GM10266 (cell line): ENCODE measurements at regions not wholly inside any gene's neighbourhood (a gene's known extent, or its start where the extent isn't known, plus 50 kb on each side); places are given as distances from the start of the nearest gene placed in this dataset.
A peak's percentile ranks its signal among the peaks of the same experiment; 100 is the strongest.
"Not testable (repeated sequence)": the region's sequence is repeated elsewhere in the genome, so short reads cannot be mapped to it uniquely, and the experiment has no call there.

Experiments
- DNase-seq: peaks from one replicate; pipeline ENCODE4 v3.0.0; 2012; ENCODE audit errors: extremely low spot score
- TF ChIP-seq, protein P1 (sequence below): IDR thresholded peaks from 2 replicates; pipeline ENCODE4 v1.5.1; 2012; ENCODE audit warnings: mild to moderate bottlenecking, low read depth; ENCODE audit not compliant: control insufficient read depth, insufficient read depth; ENCODE audit errors: missing control alignments

DNA sequence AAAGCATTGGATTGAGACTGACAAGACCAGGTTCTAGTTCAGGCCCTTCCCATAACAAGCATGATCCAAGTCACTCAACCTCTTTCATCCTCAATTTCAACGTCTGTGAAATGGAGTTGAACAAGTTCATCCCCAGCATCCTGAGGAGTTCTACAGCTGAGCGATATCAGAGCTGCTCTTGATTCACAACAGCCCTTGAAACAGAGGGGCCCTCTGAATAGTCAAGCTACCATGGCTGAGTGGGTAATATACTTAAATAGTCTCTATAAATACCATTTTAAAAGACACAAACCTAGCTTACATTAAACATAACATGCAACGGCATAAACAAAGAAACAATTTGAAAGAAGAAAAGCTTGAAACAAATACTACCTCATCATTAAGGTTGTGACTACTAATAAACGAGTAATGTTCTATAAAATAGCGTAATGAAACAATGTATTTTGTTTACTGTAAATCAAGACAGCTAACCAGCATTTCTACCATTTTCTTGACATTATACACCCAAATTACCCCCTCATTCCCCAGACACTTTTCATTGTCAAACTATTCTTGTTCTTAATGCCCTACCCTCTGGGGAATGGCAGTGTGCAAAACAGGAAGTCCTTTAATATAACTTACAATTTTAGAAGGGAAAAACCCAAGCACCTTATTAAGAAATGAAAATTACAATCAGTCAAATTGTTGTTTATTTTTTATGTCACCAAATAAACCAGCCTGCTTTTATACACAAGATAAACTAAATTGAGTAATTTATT, 202.3 kb downstream of the PARM1 start:
- TF ChIP-seq, protein P1, sequence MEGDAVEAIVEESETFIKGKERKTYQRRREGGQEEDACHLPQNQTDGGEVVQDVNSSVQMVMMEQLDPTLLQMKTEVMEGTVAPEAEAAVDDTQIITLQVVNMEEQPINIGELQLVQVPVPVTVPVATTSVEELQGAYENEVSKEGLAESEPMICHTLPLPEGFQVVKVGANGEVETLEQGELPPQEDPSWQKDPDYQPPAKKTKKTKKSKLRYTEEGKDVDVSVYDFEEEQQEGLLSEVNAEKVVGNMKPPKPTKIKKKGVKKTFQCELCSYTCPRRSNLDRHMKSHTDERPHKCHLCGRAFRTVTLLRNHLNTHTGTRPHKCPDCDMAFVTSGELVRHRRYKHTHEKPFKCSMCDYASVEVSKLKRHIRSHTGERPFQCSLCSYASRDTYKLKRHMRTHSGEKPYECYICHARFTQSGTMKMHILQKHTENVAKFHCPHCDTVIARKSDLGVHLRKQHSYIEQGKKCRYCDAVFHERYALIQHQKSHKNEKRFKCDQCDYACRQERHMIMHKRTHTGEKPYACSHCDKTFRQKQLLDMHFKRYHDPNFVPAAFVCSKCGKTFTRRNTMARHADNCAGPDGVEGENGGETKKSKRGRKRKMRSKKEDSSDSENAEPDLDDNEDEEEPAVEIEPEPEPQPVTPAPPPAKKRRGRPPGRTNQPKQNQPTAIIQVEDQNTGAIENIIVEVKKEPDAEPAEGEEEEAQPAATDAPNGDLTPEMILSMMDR = no peak
- peak; percentile 42 for DNase-seq

DNA sequence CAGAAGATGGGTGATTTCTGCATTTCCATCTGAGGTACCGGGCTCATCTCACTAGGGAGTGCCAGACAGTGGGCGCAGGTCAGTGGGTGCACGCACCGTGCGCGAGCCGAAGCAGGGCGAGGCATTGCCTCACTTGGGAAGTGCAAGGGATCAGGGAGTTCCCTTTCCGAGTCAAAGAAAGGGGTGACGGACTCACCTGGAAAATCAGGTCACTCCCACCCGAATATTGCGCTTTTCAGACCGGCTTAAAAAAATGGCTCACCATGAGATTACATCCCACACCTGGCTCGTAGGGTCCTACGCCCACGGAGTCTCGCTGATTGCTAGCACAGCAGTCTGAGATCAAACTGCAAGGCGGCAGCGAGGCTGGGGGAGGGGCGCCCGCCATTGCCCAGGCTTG, 194.0 kb downstream of the PARM1 start:
- DNase-seq = not testable (repeated sequence)

DNA sequence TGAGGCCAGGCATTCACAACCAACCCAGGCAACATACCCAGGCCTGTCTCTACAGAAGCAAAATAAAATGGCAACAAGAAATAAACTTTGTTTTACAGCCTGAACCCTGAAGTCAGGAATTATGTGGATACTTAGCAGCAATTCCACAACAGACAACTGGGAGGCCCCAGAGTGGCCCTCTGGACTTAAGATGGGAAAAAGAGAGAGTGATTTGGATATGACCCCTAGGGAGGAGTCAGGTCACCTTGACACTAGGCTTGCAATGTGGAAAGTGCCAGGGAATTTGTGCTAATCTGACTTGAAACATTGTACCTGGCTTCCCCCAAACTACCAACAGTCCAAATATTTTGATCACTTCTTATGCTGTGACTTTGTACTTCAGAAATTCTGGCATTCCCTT, 193.1 kb downstream of the PARM1 start:
- no peak for DNase-seq
- TF ChIP-seq, protein P1 = no peak

DNA sequence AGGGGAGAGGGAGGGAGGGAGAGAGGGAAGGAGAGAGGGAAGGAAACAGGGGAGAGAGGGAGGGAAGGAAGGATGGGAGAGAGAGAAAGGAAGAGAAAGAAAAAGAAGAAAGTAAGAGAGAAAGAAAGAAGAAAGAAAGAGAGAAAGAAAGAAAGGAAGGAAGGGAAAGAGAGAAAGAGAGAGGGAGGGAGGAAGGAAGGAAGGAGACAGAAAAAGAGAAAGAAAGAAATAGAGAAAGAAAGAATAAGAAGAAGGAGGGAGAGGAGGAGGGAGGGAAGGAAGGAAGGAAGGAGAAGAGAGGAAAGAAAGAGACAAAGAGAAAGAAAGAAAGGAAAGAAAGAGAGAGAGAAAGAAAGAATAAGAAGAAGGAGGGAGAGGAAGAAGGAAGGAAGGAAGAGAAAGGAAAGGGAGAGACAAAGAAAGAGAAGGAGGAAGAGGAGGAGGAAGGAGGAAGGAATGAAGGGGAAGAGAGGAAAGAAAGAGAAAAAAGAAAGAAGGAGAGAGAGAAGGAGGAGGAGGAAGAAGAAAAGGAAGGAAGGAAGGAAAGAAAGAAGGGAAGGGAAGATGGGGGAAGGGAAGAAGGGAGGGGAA, 189.6 kb downstream of the PARM1 start:
- TF ChIP-seq, protein P1 = no peak
- no peak for DNase-seq

DNA sequence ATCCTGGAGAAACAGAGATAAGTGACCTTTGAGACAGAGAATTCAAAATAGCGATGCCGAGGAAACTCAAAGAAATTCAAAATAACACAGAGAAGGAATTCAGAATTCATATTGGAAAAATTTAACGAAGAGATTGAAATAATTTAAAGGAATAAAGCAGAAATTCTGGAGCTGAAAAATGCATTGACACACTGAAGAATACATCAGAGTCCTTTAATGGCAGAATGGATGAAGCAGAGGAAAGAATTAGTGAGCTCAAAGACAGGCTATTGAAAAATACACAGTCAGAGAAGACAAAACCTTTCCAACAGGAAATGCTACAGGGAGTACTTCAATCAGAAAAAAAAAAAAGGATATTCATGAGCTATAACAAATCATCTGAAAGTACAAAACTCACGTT, 185.8 kb downstream of the PARM1 start:
- no peak for DNase-seq
- TF ChIP-seq, protein P1 = no peak

DNA sequence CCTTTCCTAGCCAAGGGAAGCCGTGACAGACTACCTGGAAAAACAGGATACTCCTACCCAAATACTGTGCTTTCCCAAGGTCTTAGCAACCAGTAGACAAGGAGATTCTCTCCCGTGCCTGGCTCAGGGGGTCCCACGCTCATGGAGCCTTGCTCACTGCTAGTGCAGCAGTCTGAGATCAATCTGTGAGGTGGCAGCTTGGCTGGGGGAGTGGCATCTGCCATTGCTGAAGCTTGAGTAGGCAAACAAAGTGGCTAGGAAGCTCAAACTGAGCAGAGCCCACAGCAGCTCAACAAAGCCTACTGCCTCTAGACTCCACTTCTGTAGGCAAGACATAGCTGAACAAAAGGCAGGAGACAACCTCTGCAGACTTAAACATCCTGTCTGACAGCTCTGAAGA, 177.1 kb downstream of the PARM1 start:
- TF ChIP-seq, protein P1 = no peak
- no peak for DNase-seq

DNA sequence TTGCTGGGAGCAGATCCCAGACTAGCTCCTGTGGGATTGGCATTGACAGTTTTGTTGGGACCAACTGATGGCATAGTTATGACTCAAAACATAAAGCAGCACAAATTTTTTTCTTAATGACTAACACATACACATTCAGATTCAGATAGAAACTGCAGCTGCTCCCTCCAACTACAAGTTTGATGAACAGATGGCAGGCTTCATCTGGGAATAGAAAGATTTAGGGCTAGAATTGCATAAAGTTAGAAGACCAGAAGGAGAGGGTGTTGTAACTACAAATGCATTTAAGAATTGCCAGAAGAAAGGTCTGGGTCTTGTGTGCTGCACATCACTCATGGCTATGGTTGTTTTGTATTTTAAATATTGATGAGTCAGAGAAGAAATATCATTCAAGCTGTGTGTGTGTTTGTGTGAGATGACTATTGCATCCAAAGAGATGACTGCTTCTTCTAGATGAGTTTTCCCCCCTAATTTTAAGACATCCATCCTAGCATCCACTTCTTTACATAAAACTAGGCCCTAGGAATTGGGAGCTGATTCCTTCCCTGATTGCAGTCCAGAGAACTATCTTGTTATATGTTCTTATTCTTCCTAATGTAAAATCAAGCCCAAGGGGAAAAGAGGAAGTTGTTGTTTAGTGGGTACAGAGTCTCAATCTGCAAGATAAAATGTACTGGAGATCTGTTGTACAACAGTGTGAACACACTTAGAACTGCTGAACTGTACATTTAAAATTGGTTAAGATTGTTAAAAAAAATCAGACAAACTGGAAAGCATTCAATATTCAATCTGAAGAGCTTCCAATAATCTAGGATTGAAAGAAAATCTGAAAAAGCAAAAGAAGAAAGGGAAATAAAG, 175.1 kb downstream of the PARM1 start:
- TF ChIP-seq, protein P1 = no peak
- no peak for DNase-seq
